OCI-LY3 (cell line): ENCODE measurements at regions not wholly inside any gene's neighbourhood (a gene's known extent, or its start where the extent isn't known, plus 50 kb on each side); places are given as distances from the start of the nearest gene placed in this dataset.

ENCODE experiments used
- H2AFZ ChIP-seq: fragments of 200-600, 300-600 bp; shearing (Covaris generic); 2 replicates; pipeline ENCODE4 v1.6.0; 2014; ENCODE audit warnings: antibody characterized with exemption, low read depth, low read length
- H3K27ac ChIP-seq: fragments of 200-600, 300-600 bp; sonication (generic); 2 replicates; pipeline ENCODE4 v1.5.1; 2014; ENCODE audit warnings: mild to moderate bottlenecking, low read length, moderate library complexity, mixed read lengths
- H3K27me3 ChIP-seq: fragments of 200-600, 300-600 bp; sonication (generic); 2 replicates; pipeline ENCODE4 v1.6.1; 2014; ENCODE audit warnings: low read depth, low read length, mixed read lengths
- H3K36me3 ChIP-seq: fragments of 200-600, 300-600 bp; sonication (generic); replicated peaks from 2 replicates; pipeline ENCODE3; 2014; ENCODE audit warnings: low read depth, low read length, mixed read lengths
- H3K4me1 ChIP-seq: fragments of 300-600, 200-600 bp; sonication (generic); 2 replicates; pipeline ENCODE4 v1.6.1; 2014; ENCODE audit warnings: low read length, mixed read lengths
- H3K4me2 ChIP-seq: fragments of 200-600, 300-600 bp; sonication (generic); 2 replicates; pipeline ENCODE4 v1.6.1; 2014; ENCODE audit warnings: low read length, mixed read lengths
- H3K4me3 ChIP-seq: fragments of 300-600, 200-600 bp; sonication (generic); 2 replicates; pipeline ENCODE4 v1.5.1; 2014; ENCODE audit warnings: antibody characterized with exemption, mild to moderate bottlenecking, low read length, moderate library complexity
- H3K79me2 ChIP-seq: fragments of 300-600, 200-600 bp; shearing (Covaris generic); 2 replicates; pipeline ENCODE4 v1.6.1; 2014; ENCODE audit warnings: mild to moderate bottlenecking, low read length, mixed read lengths
- H3K9ac ChIP-seq: fragments of 300-600, 200-600 bp; shearing (Covaris generic); 2 replicates; pipeline ENCODE4 v1.6.0; 2014; ENCODE audit warnings: mild to moderate bottlenecking, low read length, moderate library complexity
- H3K9me3 ChIP-seq: fragments of 200-600, 300-600 bp; shearing (Covaris generic); 2 replicates; pipeline ENCODE4 v1.6.1; 2014; ENCODE audit warnings: low read length, mixed read lengths; ENCODE audit not compliant: insufficient read depth
- H4K20me1 ChIP-seq: fragments of 200-600, 300-600 bp; sonication (generic); 2 replicates; pipeline ENCODE4 v1.6.1; 2016; ENCODE audit warnings: low read length, mixed read lengths; ENCODE audit not compliant: insufficient read depth
- EZH2phosphoT487 ChIP-seq: fragments of 200-600 bp; shearing (Covaris generic); IDR thresholded peaks from 2 replicates; pipeline ENCODE4 v1.6.1; 2018; ENCODE audit warnings: antibody characterized with exemption, mixed run types, low read depth
- TF ChIP-seq, protein P1 (sequence below): fragments of 200-600, 300-600 bp; sonication (generic); IDR thresholded peaks from 2 replicates; pipeline ENCODE4 v1.5.1; 2014; ENCODE audit warnings: antibody characterized with exemption, low read length, low read depth

DNA sequence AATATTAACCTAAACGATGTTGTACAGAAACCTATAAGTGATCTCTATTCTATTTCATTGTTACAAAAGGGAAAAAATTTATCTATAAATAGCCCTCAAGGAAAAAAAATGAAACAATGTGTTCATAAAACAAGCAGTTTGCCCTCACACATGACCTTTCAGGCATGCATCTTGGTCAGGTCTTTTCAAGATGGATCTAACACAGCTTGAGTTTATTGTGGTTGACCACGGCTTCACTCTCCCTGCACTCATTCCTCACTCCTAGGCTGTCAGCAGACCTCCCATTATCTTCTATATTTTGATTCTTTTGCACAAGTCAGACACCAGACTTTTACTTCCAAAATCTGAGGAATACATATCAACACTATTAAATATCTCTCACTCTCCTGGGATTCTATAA lies 544.3 kb downstream of the KCNT2 start:
- H2AFZ ChIP-seq, result no peak overlapping the region
- no peak overlapping the region for H3K4me2 ChIP-seq
- H3K36me3 ChIP-seq, result no peaks in the 10 kb centered on the region
- H3K9ac ChIP-seq, result no peak overlapping the region
- no peak overlapping the region for H3K27ac ChIP-seq
- H3K9me3 ChIP-seq, result no peaks in the 10 kb centered on the region
- no peaks in the 10 kb centered on the region for H3K4me1 ChIP-seq
- no peaks in the 10 kb centered on the region for H3K79me2 ChIP-seq
- no peak overlapping the region for H3K4me3 ChIP-seq
- TF ChIP-seq, protein P1, sequence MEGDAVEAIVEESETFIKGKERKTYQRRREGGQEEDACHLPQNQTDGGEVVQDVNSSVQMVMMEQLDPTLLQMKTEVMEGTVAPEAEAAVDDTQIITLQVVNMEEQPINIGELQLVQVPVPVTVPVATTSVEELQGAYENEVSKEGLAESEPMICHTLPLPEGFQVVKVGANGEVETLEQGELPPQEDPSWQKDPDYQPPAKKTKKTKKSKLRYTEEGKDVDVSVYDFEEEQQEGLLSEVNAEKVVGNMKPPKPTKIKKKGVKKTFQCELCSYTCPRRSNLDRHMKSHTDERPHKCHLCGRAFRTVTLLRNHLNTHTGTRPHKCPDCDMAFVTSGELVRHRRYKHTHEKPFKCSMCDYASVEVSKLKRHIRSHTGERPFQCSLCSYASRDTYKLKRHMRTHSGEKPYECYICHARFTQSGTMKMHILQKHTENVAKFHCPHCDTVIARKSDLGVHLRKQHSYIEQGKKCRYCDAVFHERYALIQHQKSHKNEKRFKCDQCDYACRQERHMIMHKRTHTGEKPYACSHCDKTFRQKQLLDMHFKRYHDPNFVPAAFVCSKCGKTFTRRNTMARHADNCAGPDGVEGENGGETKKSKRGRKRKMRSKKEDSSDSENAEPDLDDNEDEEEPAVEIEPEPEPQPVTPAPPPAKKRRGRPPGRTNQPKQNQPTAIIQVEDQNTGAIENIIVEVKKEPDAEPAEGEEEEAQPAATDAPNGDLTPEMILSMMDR, result no peak
- no peak for TF ChIP-seq EZH2phosphoT487
- H4K20me1 ChIP-seq, result no peaks in the 10 kb centered on the region
- H3K27me3 ChIP-seq, result no peaks in the 10 kb centered on the region

DNA sequence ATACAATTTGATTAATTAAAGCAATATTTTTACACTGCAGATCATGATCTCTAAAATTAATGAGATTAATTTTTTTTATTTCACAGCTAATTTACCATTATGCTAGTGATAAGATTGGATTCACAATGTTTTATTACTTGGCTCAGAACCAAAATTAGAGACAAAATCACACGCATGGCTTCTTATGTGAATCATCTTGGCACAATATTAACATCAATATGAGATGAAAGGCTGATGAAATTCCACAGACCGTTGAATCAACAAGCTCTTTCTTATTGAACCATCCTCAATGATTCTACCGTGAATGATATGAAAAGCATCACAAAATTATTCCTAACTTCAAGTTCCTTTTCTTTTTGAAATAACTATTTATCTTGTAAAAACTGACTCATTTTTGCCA lies 544.9 kb downstream of the KCNT2 start:
- Histone ChIP-seq H2AFZ (no peak overlapping the region), H3K27me3 (no peaks in the 10 kb centered on the region), H3K79me2 (no peaks in the 10 kb centered on the region), H3K9me3 (no peaks in the 10 kb centered on the region), H3K4me1 (no peaks in the 10 kb centered on the region), H3K4me3 (no peak overlapping the region), H3K27ac (no peak overlapping the region), H3K36me3 (no peaks in the 10 kb centered on the region), H3K4me2 (no peak overlapping the region), H3K9ac (no peak overlapping the region), H4K20me1 (no peaks in the 10 kb centered on the region)
- TF ChIP-seq, protein P1, result no peak

DNA sequence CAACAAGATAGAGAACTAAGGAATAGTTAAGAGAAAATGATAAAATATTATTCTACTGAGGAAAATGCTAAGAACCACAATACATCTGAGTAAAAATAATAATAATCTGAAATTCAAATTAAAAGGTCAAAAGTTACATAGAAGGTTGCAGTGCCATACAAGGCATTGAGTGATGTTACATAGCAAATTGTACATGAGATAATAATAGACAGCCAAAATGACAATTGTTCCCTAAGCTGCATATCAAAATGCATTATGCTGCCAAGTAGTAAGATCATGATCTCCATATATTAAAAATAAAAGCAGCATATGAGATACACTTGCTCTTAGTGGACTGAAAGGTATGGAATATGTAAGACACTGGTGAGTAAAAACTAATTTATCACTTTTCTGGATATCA lies 547.7 kb downstream of the KCNT2 start:
- Histone ChIP-seq H3K36me3 (no peaks in the 10 kb centered on the region), H3K4me1 (no peaks in the 10 kb centered on the region), H3K27me3 (no peaks in the 10 kb centered on the region), H3K4me3 (no peak overlapping the region), H3K4me2 (no peak overlapping the region), H3K9me3 (no peaks in the 10 kb centered on the region), H3K27ac (no peak overlapping the region), H3K79me2 (no peaks in the 10 kb centered on the region), H2AFZ (no peak overlapping the region), H4K20me1 (no peaks in the 10 kb centered on the region), H3K9ac (no peak overlapping the region)
- no peak for TF ChIP-seq EZH2phosphoT487
- TF ChIP-seq, protein P1, result no peak

DNA sequence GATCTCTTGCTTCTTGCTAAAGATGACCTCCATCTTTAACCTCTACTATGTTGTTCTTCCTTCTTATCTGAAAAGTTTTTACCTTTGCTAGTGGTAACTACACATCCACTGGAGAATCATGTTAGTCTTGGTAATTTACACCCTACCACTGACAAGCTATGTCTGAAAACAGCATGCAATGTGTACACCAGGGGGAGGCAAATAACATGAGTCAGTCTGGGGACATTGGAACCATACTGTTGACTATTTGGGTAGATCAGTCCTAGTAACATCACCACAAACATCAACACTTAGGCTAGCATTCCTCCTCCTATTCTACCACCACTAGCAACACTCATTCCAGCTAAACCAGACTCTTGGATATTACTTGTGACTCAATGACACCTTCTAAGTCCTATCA lies 549.0 kb downstream of the KCNT2 start:
- no peak overlapping the region for H3K4me3 ChIP-seq
- no peak for TF ChIP-seq EZH2phosphoT487
- TF ChIP-seq, protein P1, result no peak
- H3K9ac ChIP-seq, result no peak overlapping the region

More for the DNA sequence above, 549.0 kb downstream of the KCNT2 start:
- H3K27ac ChIP-seq, result no peak overlapping the region
- H3K79me2 ChIP-seq, result no peaks in the 10 kb centered on the region
- H3K36me3 ChIP-seq, result no peaks in the 10 kb centered on the region
- no peak overlapping the region for H2AFZ ChIP-seq
- H3K27me3 ChIP-seq, result no peaks in the 10 kb centered on the region
- H3K4me1 ChIP-seq, result no peaks in the 10 kb centered on the region
- no peaks in the 10 kb centered on the region for H4K20me1 ChIP-seq
- no peaks in the 10 kb centered on the region for H3K9me3 ChIP-seq
- no peak overlapping the region for H3K4me2 ChIP-seq
